ENCODE measurements at regions not wholly inside any gene's neighbourhood (a gene's known extent, or its start where the extent isn't known, plus 50 kb on each side); places are given as distances from the start of the nearest gene placed in this dataset.
"Not testable (repeated sequence)": the region's sequence is repeated elsewhere in the genome, so short reads cannot be mapped to it uniquely, and the experiment has no call there.

- Histone ChIP-seq H3K9me3 (ENCODE audit: control insufficient read depth, low read length) (no peaks in the 10 kb centered on the region), H3K27ac (ENCODE audit: insufficient read depth, low read depth, low read length, poor library complexity, severe bottlenecking) (no peak overlapping the region), H3K4me1 (ENCODE audit: control insufficient read depth, insufficient read depth, low read length) (no peaks in the 10 kb centered on the region), H3K36me3 (ENCODE audit: control insufficient read depth, insufficient read depth, low read length) (no peaks in the 10 kb centered on the region), H3K4me3 (ENCODE audit: insufficient read depth, low read depth, low read length) (no peak overlapping the region), H3K27me3 (ENCODE audit: control insufficient read depth, insufficient read depth, low read length, poor library complexity, severe bottlenecking) (no peaks in the 10 kb centered on the region)
- 100% methylated on average over 1 of the region's 1 CpG; no CpG with 5 or more reads in 1 of the 2 experiments for WGBS, 2 experiments
Measured at GRCh38 chr6:79374308-79374707, 139.8 kb upstream of the HMGN3 start.

GRCh38 chr6:79373880-79374279 lies 139.4 kb upstream of the HMGN3 start:
- Histone ChIP-seq H3K4me1 (ENCODE audit: control insufficient read depth, insufficient read depth, low read length) (no peaks in the 10 kb centered on the region), H3K27ac (ENCODE audit: insufficient read depth, low read depth, low read length, poor library complexity, severe bottlenecking) (no peak overlapping the region), H3K36me3 (ENCODE audit: control insufficient read depth, insufficient read depth, low read length) (no peaks in the 10 kb centered on the region), H3K9me3 (ENCODE audit: control insufficient read depth, low read length) (no peaks in the 10 kb centered on the region), H3K4me3 (ENCODE audit: insufficient read depth, low read depth, low read length) (no peak overlapping the region), H3K27me3 (ENCODE audit: control insufficient read depth, insufficient read depth, low read length, poor library complexity, severe bottlenecking) (no peaks in the 10 kb centered on the region)
- 85 to 94% methylated on average over 3 of the region's 3 CpGs for WGBS, 2 experiments

- Histone ChIP-seq H3K4me1 (ENCODE audit: control insufficient read depth, insufficient read depth, low read length) (no peaks in the 10 kb centered on the region), H3K9me3 (ENCODE audit: control insufficient read depth, low read length) (no peaks in the 10 kb centered on the region), H3K27ac (ENCODE audit: insufficient read depth, low read depth, low read length, poor library complexity, severe bottlenecking) (no peak overlapping the region), H3K27me3 (ENCODE audit: control insufficient read depth, insufficient read depth, low read length, poor library complexity, severe bottlenecking) (no peaks in the 10 kb centered on the region), H3K36me3 (ENCODE audit: control insufficient read depth, insufficient read depth, low read length) (no peaks in the 10 kb centered on the region), H3K4me3 (ENCODE audit: insufficient read depth, low read depth, low read length) (no peak overlapping the region)
- 96 to 98% methylated on average over 3 of the region's 3 CpGs for WGBS, 2 experiments
Measured at GRCh38 chr6:79373246-79373645, 138.8 kb upstream of the HMGN3 start.

GRCh38 chr6:79372757-79373156 lies 138.3 kb upstream of the HMGN3 start:
- H3K27me3 ChIP-seq (ENCODE audit: control insufficient read depth, insufficient read depth, low read length, poor library complexity, severe bottlenecking): no peaks in the 10 kb centered on the region
- no peak overlapping the region for H3K27ac ChIP-seq (ENCODE audit: insufficient read depth, low read depth, low read length, poor library complexity, severe bottlenecking)
- no peaks in the 10 kb centered on the region for H3K4me1 ChIP-seq (ENCODE audit: control insufficient read depth, insufficient read depth, low read length)
- no peaks in the 10 kb centered on the region for H3K9me3 ChIP-seq (ENCODE audit: control insufficient read depth, low read length)
- H3K36me3 ChIP-seq (ENCODE audit: control insufficient read depth, insufficient read depth, low read length): no peaks in the 10 kb centered on the region
- H3K4me3 ChIP-seq (ENCODE audit: insufficient read depth, low read depth, low read length): no peak overlapping the region
- 87 to 96% methylated on average over 1 of the region's 1 CpG for WGBS, 2 experiments

GRCh38 chr6:79369026-79369425 lies 134.5 kb upstream of the HMGN3 start:
- no peaks in the 10 kb centered on the region for H3K36me3 ChIP-seq (ENCODE audit: control insufficient read depth, insufficient read depth, low read length)
- H3K27ac ChIP-seq (ENCODE audit: insufficient read depth, low read depth, low read length, poor library complexity, severe bottlenecking): no peak overlapping the region
- no peak overlapping the region for H3K4me3 ChIP-seq (ENCODE audit: insufficient read depth, low read depth, low read length)
- H3K4me1 ChIP-seq (ENCODE audit: control insufficient read depth, insufficient read depth, low read length): no peaks in the 10 kb centered on the region
- no peaks in the 10 kb centered on the region for H3K27me3 ChIP-seq (ENCODE audit: control insufficient read depth, insufficient read depth, low read length, poor library complexity, severe bottlenecking)
- WGBS, 2 experiments: 89% methylated on average over 3 of the region's 3 CpGs
- H3K9me3 ChIP-seq (ENCODE audit: control insufficient read depth, low read length): no peaks in the 10 kb centered on the region

GRCh38 chr6:79363441-79363840 lies 129.0 kb upstream of the HMGN3 start:
- H3K36me3 ChIP-seq (ENCODE audit: control insufficient read depth, insufficient read depth, low read length); H3K27ac ChIP-seq (ENCODE audit: insufficient read depth, low read depth, low read length, poor library complexity, severe bottlenecking); H3K27me3 ChIP-seq (ENCODE audit: control insufficient read depth, insufficient read depth, low read length, poor library complexity, severe bottlenecking); H3K4me3 ChIP-seq (ENCODE audit: insufficient read depth, low read depth, low read length); H3K4me1 ChIP-seq (ENCODE audit: control insufficient read depth, insufficient read depth, low read length); H3K9me3 ChIP-seq (ENCODE audit: control insufficient read depth, low read length): not testable (repeated sequence)

- H3K36me3 ChIP-seq (ENCODE audit: control insufficient read depth, insufficient read depth, low read length); H3K9me3 ChIP-seq (ENCODE audit: control insufficient read depth, low read length); H3K4me3 ChIP-seq (ENCODE audit: insufficient read depth, low read depth, low read length); H3K4me1 ChIP-seq (ENCODE audit: control insufficient read depth, insufficient read depth, low read length); H3K27me3 ChIP-seq (ENCODE audit: control insufficient read depth, insufficient read depth, low read length, poor library complexity, severe bottlenecking); H3K27ac ChIP-seq (ENCODE audit: insufficient read depth, low read depth, low read length, poor library complexity, severe bottlenecking): not testable (repeated sequence)
- WGBS, 2 experiments: 90 to 92% methylated on average over 2 of the region's 2 CpGs
Measured at GRCh38 chr6:79361074-79361473, 126.6 kb upstream of the HMGN3 start.

- Histone ChIP-seq H3K9me3 (ENCODE audit: control insufficient read depth, low read length) (no peaks in the 10 kb centered on the region), H3K36me3 (ENCODE audit: control insufficient read depth, insufficient read depth, low read length) (no peaks in the 10 kb centered on the region), H3K4me3 (ENCODE audit: insufficient read depth, low read depth, low read length) (no peak overlapping the region), H3K27ac (ENCODE audit: insufficient read depth, low read depth, low read length, poor library complexity, severe bottlenecking) (no peak overlapping the region), H3K27me3 (ENCODE audit: control insufficient read depth, insufficient read depth, low read length, poor library complexity, severe bottlenecking) (no peaks in the 10 kb centered on the region), H3K4me1 (ENCODE audit: control insufficient read depth, insufficient read depth, low read length) (no peaks in the 10 kb centered on the region)
- 96 to 97% methylated on average over 4 of the region's 4 CpGs for WGBS, 2 experiments
Measured at GRCh38 chr6:79353226-79353625, 118.7 kb upstream of the HMGN3 start.

- WGBS, 2 experiments: 45 to 58% methylated on average over 2 to 5 of the region's 5 CpGs
- no peak overlapping the region for H3K4me3 ChIP-seq (ENCODE audit: insufficient read depth, low read depth, low read length)
- no peaks in the 10 kb centered on the region for H3K27me3 ChIP-seq (ENCODE audit: control insufficient read depth, insufficient read depth, low read length, poor library complexity, severe bottlenecking)
- no peaks in the 10 kb centered on the region for H3K4me1 ChIP-seq (ENCODE audit: control insufficient read depth, insufficient read depth, low read length)
- H3K9me3 ChIP-seq (ENCODE audit: control insufficient read depth, low read length): no peaks in the 10 kb centered on the region
- H3K27ac ChIP-seq (ENCODE audit: insufficient read depth, low read depth, low read length, poor library complexity, severe bottlenecking): no peak overlapping the region
- no peaks in the 10 kb centered on the region for H3K36me3 ChIP-seq (ENCODE audit: control insufficient read depth, insufficient read depth, low read length)
Measured at GRCh38 chr6:79338493-79338892, 104.0 kb upstream of the HMGN3 start.

GRCh38 chr6:79335133-79335674 lies 100.7 kb upstream of the HMGN3 start:
- WGBS, 2 experiments: 100% methylated on average over 2 of the region's 2 CpGs
- Histone ChIP-seq H3K4me1 (ENCODE audit: control insufficient read depth, insufficient read depth, low read length) (no peaks in the 10 kb centered on the region), H3K9me3 (ENCODE audit: control insufficient read depth, low read length) (no peaks in the 10 kb centered on the region), H3K4me3 (ENCODE audit: insufficient read depth, low read depth, low read length) (no peak overlapping the region), H3K36me3 (ENCODE audit: control insufficient read depth, insufficient read depth, low read length) (no peaks in the 10 kb centered on the region), H3K27me3 (ENCODE audit: control insufficient read depth, insufficient read depth, low read length, poor library complexity, severe bottlenecking) (no peaks in the 10 kb centered on the region), H3K27ac (ENCODE audit: insufficient read depth, low read depth, low read length, poor library complexity, severe bottlenecking) (no peak overlapping the region)

- no peaks in the 10 kb centered on the region for H3K9me3 ChIP-seq (ENCODE audit: control insufficient read depth, low read length)
- H3K27ac ChIP-seq (ENCODE audit: insufficient read depth, low read depth, low read length, poor library complexity, severe bottlenecking): no peak overlapping the region
- no peaks in the 10 kb centered on the region for H3K4me1 ChIP-seq (ENCODE audit: control insufficient read depth, insufficient read depth, low read length)
- H3K4me3 ChIP-seq (ENCODE audit: insufficient read depth, low read depth, low read length): no peak overlapping the region
- no peaks in the 10 kb centered on the region for H3K36me3 ChIP-seq (ENCODE audit: control insufficient read depth, insufficient read depth, low read length)
- H3K27me3 ChIP-seq (ENCODE audit: control insufficient read depth, insufficient read depth, low read length, poor library complexity, severe bottlenecking): no peaks in the 10 kb centered on the region
- 93 to 99% methylated on average over 4 of the region's 4 CpGs for WGBS, 2 experiments
Measured at GRCh38 chr6:79334674-79335073, 100.2 kb upstream of the HMGN3 start.

All from ectodermal cell (in vitro differentiated cells).